Activated CD4-positive, alpha-beta T cell treated with anti-CD3 and anti-CD28 coated beads, Interleukin-10, Interleukin-2, amounts not matched to agents 100 ng/mL and 50 ng/mL, durations not matched to agents 16 hours and 8 hours (primary cell): ENCODE measurements at regions not wholly inside any gene's neighbourhood (a gene's known extent, or its start where the extent isn't known, plus 50 kb on each side); places are given as distances from the start of the nearest gene placed in this dataset.
"Not testable (repeated sequence)": the region's sequence is repeated elsewhere in the genome, so short reads cannot be mapped to it uniquely, and the experiment has no call there.

Experiments used
- DNase-seq: peaks from one replicate; pipeline ENCODE4 v3.0.0-alpha.2; 2020

GRCh38 chr14:29392287-29392686, 535.4 kb downstream of the PRKD1 start:
- no peak for DNase-seq

GRCh38 chr14:29403091-29403490, 524.6 kb downstream of the PRKD1 start:
- DNase-seq = no peak

- no peak for DNase-seq
Observed at GRCh38 chr14:29410581-29410980, 517.1 kb downstream of the PRKD1 start.

- not testable (repeated sequence) for DNase-seq
Observed at GRCh38 chr14:29414931-29415330, 512.7 kb downstream of the PRKD1 start.

- DNase-seq = no peak
Observed at GRCh38 chr14:29419736-29420135, 507.9 kb downstream of the PRKD1 start.

GRCh38 chr14:29421156-29421728, 506.4 kb downstream of the PRKD1 start:
- no peak for DNase-seq

- no peak for DNase-seq
Observed at GRCh38 chr14:29425705-29426482, 501.8 kb downstream of the PRKD1 start.

GRCh38 chr14:29442696-29443095, 485.0 kb downstream of the PRKD1 start:
- DNase-seq = no peak

- no peak for DNase-seq
Observed at GRCh38 chr14:29444216-29444615, 483.4 kb downstream of the PRKD1 start.

GRCh38 chr14:29444805-29445204, 482.8 kb downstream of the PRKD1 start:
- DNase-seq = no peak

- DNase-seq = no peak
Observed at GRCh38 chr14:29446971-29447370, 480.7 kb downstream of the PRKD1 start.

GRCh38 chr14:29451941-29452340, 475.7 kb downstream of the PRKD1 start:
- no peak for DNase-seq

GRCh38 chr14:29453045-29453444, 474.6 kb downstream of the PRKD1 start:
- no peak for DNase-seq

- DNase-seq = no peak
Observed at GRCh38 chr14:29454026-29454693, 473.5 kb downstream of the PRKD1 start.

GRCh38 chr14:29458547-29458946, 469.1 kb downstream of the PRKD1 start:
- no peak for DNase-seq

- DNase-seq = no peak
Observed at GRCh38 chr14:29459531-29459930, 468.1 kb downstream of the PRKD1 start.

GRCh38 chr14:29459969-29460560, 467.6 kb downstream of the PRKD1 start:
- no peak for DNase-seq

GRCh38 chr14:29461101-29461500, 466.5 kb downstream of the PRKD1 start:
- DNase-seq = no peak

- DNase-seq = no peak
Observed at GRCh38 chr14:29461506-29461905, 466.1 kb downstream of the PRKD1 start.

- DNase-seq = no peak
Observed at GRCh38 chr14:29462321-29462720, 465.3 kb downstream of the PRKD1 start.

GRCh38 chr14:29462772-29463171, 464.9 kb downstream of the PRKD1 start:
- no peak for DNase-seq

- no peak for DNase-seq
Observed at GRCh38 chr14:29463727-29464395, 463.8 kb downstream of the PRKD1 start.

GRCh38 chr14:29465095-29465494, 462.6 kb downstream of the PRKD1 start:
- no peak for DNase-seq
